ENCODE measurements at regions not wholly inside any gene's neighbourhood (a gene's known extent, or its start where the extent isn't known, plus 50 kb on each side); places are given as distances from the start of the nearest gene placed in this dataset.

DNA sequence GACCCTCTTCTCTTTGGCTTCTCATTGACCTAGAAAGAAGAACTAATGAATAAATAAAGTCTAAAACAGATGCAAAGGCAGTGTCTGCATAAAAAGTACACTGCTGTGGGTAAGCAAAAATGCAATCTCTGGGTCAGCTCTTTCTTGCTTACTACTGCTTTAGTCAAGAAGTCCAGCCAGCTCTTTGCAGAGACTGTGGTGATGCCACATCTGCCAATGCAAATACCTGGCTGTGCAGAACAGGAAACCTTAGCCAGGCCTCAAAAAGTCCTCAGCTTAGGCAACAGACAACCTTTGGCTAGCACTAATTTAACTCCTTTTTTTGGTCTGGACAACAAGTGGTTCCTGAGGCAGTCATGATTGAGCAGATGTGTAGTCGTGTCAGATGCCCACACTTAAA, 73.6 kb upstream of the RND3 start:
- no peak for TF ChIP-seq POLR2A (IDR thresholded peaks at IDR 0.05)
- TF ChIP-seq, protein P1, sequence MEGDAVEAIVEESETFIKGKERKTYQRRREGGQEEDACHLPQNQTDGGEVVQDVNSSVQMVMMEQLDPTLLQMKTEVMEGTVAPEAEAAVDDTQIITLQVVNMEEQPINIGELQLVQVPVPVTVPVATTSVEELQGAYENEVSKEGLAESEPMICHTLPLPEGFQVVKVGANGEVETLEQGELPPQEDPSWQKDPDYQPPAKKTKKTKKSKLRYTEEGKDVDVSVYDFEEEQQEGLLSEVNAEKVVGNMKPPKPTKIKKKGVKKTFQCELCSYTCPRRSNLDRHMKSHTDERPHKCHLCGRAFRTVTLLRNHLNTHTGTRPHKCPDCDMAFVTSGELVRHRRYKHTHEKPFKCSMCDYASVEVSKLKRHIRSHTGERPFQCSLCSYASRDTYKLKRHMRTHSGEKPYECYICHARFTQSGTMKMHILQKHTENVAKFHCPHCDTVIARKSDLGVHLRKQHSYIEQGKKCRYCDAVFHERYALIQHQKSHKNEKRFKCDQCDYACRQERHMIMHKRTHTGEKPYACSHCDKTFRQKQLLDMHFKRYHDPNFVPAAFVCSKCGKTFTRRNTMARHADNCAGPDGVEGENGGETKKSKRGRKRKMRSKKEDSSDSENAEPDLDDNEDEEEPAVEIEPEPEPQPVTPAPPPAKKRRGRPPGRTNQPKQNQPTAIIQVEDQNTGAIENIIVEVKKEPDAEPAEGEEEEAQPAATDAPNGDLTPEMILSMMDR (IDR thresholded peaks at IDR 0.05), result no peak
- no peak for DNase-seq
- H3K27me3 ChIP-seq, result no peaks in the 10 kb centered on the region
- 56 to 71% methylated on average over 1 of the region's 1 CpG for WGBS, 2 donors
- no peak overlapping the region for H3K27ac ChIP-seq
- intact Hi-C loops (cut with DNase I), result no loop called here
- no peaks in the 10 kb centered on the region for H3K36me3 ChIP-seq
- H3K4me1 ChIP-seq, result no peaks in the 10 kb centered on the region
- no peaks in the 10 kb centered on the region for H3K9me3 ChIP-seq
- H3K4me3 ChIP-seq, result no peak overlapping the region

DNA sequence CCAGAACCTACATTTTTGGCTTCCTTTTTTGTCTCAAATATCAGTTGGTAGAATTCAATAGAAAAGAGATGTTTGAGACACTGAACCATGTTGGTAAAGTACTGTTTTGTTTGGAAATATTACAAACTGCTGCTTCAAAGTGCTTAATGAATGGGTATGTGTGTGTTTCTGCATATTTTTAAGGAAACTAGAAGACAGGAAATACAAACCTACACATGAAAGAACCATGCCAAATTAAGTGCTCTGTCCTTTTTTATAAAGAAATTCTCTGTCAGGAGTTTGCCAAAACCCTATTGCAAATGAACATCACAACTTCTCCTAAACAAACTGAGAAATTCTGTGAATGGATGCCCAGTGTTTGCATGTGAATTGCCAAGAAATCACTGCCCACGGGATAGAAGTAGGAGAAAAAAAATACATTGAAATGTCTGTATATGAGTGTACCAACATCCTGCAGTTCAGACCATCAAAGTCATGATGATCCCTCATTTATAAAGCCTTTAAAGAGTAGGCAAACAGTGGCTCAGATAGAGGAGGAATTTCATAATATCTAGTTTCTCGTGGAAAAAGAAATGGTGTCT, 69.6 kb upstream of the RND3 start:
- DNase-seq, result no peak

GRCh38 chr2:150555611-150556356, 68.3 kb upstream of the RND3 start:
- H3K36me3 ChIP-seq, result no peaks in the 10 kb centered on the region
- TF ChIP-seq, protein P1 (IDR thresholded peaks at IDR 0.05), result no peak
- TF ChIP-seq POLR2A (IDR thresholded peaks at IDR 0.05), result no peak
- no peak overlapping the region for H3K27ac ChIP-seq
- H3K27me3 ChIP-seq, result no peaks in the 10 kb centered on the region
- no peak overlapping the region for H3K4me3 ChIP-seq
- 72% methylated on average over 4 of the region's 4 CpGs for WGBS, 2 donors
- intact Hi-C loops (cut with DNase I), result no loop called here
- no peaks in the 10 kb centered on the region for H3K9me3 ChIP-seq
- DNase-seq, result no peak
- no peaks in the 10 kb centered on the region for H3K4me1 ChIP-seq

More for the DNA sequence above, 69.6 kb upstream of the RND3 start:
- H3K27me3 ChIP-seq, result no peaks in the 10 kb centered on the region
- intact Hi-C loops (cut with DNase I), result no loop called here
- TF ChIP-seq POLR2A (IDR thresholded peaks at IDR 0.05), result no peak
- TF ChIP-seq, protein P1 (IDR thresholded peaks at IDR 0.05), result no peak
- no peak overlapping the region for H3K27ac ChIP-seq
- 34 to 39% methylated on average over 2 of the region's 2 CpGs for WGBS, 2 donors
- H3K9me3 ChIP-seq, result no peaks in the 10 kb centered on the region
- H3K4me3 ChIP-seq, result no peak overlapping the region
- H3K4me1 ChIP-seq, result no peaks in the 10 kb centered on the region
- H3K36me3 ChIP-seq, result no peaks in the 10 kb centered on the region

DNA sequence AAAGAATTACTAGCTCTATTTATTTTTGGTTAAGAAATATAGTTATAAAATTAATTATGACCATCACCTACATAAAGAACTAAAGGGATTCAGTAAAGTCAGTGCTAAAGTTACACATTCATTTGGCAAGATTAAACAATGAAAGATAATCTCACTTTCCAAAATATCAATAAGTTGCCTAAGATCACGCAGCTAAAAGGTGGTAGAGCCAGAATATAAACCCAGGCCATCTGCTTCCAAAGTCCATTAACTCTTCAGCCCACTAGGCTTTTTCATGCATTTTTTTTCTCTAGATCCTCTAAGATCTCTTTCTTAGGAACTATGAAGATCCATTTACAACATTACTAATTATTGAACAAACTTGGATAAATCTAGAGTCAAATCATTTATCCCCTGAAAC, 66.6 kb upstream of the RND3 start:
- no peaks in the 10 kb centered on the region for H3K4me1 ChIP-seq
- H3K27me3 ChIP-seq, result no peaks in the 10 kb centered on the region
- intact Hi-C loops (cut with DNase I), result no loop called here
- no peak overlapping the region for H3K27ac ChIP-seq
- 64 to 79% methylated on average over 1 of the region's 1 CpG for WGBS, 2 donors
- no peak overlapping the region for H3K4me3 ChIP-seq
- H3K36me3 ChIP-seq, result no peaks in the 10 kb centered on the region
- DNase-seq, result no peak
- H3K9me3 ChIP-seq, result no peaks in the 10 kb centered on the region
- no peak for TF ChIP-seq POLR2A (IDR thresholded peaks at IDR 0.05)
- TF ChIP-seq, protein P1 (IDR thresholded peaks at IDR 0.05), result no peak

- no peaks in the 10 kb centered on the region for H3K9me3 ChIP-seq
- no peak overlapping the region for H3K4me3 ChIP-seq
- no peaks in the 10 kb centered on the region for H3K4me1 ChIP-seq
- no peaks in the 10 kb centered on the region for H3K36me3 ChIP-seq
- intact Hi-C loops (cut with DNase I), result no loop called here
- TF ChIP-seq POLR2A (IDR thresholded peaks at IDR 0.05), result no peak
- TF ChIP-seq, protein P1 (IDR thresholded peaks at IDR 0.05), result no peak
- WGBS, 2 donors, result 79 to 82% methylated on average over 5 of the region's 5 CpGs
- H3K27me3 ChIP-seq, result no peaks in the 10 kb centered on the region
- H3K27ac ChIP-seq, result no peak overlapping the region
- no peak for DNase-seq
Observed at GRCh38 chr2:150552041-150552820, 64.8 kb upstream of the RND3 start.

Measured in esophagus squamous epithelium (tissue), 5 donors.